ENCODE measurements at regions not wholly inside any gene's neighbourhood (a gene's known extent, or its start where the extent isn't known, plus 50 kb on each side); places are given as distances from the start of the nearest gene placed in this dataset.

GRCh38 chr4:164378361-164378760, 375.6 kb upstream of the SMIM31 start:
- Histone ChIP-seq H3K4me3 (ENCODE audit: low read length in 2 of 2) (no peak overlapping the region), H3K4me1 (ENCODE audit: control insufficient read depth in 2 of 2, insufficient read depth in 2 of 2, low read length in 2 of 2) (no peaks in the 10 kb centered on the region), H3K27me3 (ENCODE audit: control insufficient read depth in 2 of 2, insufficient read depth in 1 of 2, low read length in 1 of 2) (peaks cover 6 to 13% of the 10 kb centered on the region in 2 donors), H3K9me3 (ENCODE audit: control insufficient read depth in 2 of 2, insufficient read depth in 1 of 2, low read length in 1 of 2) (peaks cover 0 to 3% of the 10 kb centered on the region in 2 donors), H3K36me3 (ENCODE audit: control insufficient read depth in 2 of 2, insufficient read depth in 2 of 2, low read length in 1 of 2) (no peaks in the 10 kb centered on the region), H3K27ac (ENCODE audit: low read depth in 1 of 2, low read length in 1 of 2) (no peak overlapping the region)
- WGBS, result 89% methylated on average over 5 of the region's 5 CpGs
- no peak for DNase-seq (ENCODE audit: low read depth in 6 of 9, low spot score in 9 of 9)

DNA sequence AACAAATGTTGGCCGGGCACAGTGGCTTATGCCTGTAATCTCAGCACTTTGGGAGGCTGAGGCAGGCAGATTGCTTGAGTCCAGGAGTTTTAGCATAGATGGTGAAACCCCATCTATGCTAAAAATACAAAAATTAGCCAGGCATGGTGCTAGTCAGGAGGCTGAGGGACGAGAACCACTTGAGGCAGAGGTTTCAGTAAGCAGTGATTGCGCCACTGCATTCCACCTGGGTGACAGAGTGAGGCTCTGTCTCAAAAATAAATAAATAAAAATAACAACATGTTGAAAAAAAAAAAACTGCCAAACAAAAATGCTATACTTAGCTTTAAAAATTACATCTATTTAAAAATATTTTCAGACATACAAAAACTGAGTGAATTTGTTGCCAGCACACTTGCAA, 374.2 kb upstream of the SMIM31 start:
- Histone ChIP-seq H3K27ac (ENCODE audit: low read depth in 1 of 2, low read length in 1 of 2) (no peak overlapping the region), H3K36me3 (ENCODE audit: control insufficient read depth in 2 of 2, insufficient read depth in 2 of 2, low read length in 1 of 2) (no peaks in the 10 kb centered on the region), H3K9me3 (ENCODE audit: control insufficient read depth in 2 of 2, insufficient read depth in 1 of 2, low read length in 1 of 2) (peaks cover 0 to 3% of the 10 kb centered on the region in 2 donors), H3K4me3 (ENCODE audit: low read length in 2 of 2) (no peak overlapping the region), H3K27me3 (ENCODE audit: control insufficient read depth in 2 of 2, insufficient read depth in 1 of 2, low read length in 1 of 2) (peaks cover 12 to 24% of the 10 kb centered on the region in 2 donors), H3K4me1 (ENCODE audit: control insufficient read depth in 2 of 2, insufficient read depth in 2 of 2, low read length in 2 of 2) (no peaks in the 10 kb centered on the region)
- 86% methylated on average over 3 of the region's 3 CpGs for WGBS
- DNase-seq (ENCODE audit: low read depth in 6 of 9, low spot score in 9 of 9), result no peak

DNA sequence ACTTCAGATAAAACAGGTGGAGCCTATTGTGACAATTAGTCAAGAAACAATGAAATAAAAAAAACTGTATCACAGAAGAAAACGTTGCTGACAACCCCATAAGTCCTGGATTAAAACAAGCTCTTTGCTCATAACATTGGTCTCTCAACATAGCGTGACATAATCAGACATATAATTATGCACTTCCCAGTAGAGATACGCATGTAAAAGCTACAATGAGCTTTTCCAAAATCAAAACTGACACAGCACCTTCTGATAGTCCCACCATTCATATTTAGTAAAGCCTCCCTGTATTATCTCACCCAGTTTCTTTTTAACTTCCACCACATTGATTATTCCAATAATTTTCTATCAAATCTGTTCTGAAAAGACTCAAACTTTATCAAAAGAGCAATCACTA, 372.1 kb upstream of the SMIM31 start:
- Histone ChIP-seq H3K9me3 (ENCODE audit: control insufficient read depth in 2 of 2, insufficient read depth in 1 of 2, low read length in 1 of 2) (peaks cover 0 to 3% of the 10 kb centered on the region in 2 donors), H3K4me1 (ENCODE audit: control insufficient read depth in 2 of 2, insufficient read depth in 2 of 2, low read length in 2 of 2) (no peaks in the 10 kb centered on the region), H3K36me3 (ENCODE audit: control insufficient read depth in 2 of 2, insufficient read depth in 2 of 2, low read length in 1 of 2) (no peaks in the 10 kb centered on the region), H3K27me3 (ENCODE audit: control insufficient read depth in 2 of 2, insufficient read depth in 1 of 2, low read length in 1 of 2) (peaks cover 12 to 27% of the 10 kb centered on the region in 2 donors), H3K4me3 (ENCODE audit: low read length in 2 of 2) (no peak overlapping the region), H3K27ac (ENCODE audit: low read depth in 1 of 2, low read length in 1 of 2) (no peak overlapping the region)
- 75% methylated on average over 3 of the region's 3 CpGs for WGBS
- DNase-seq (ENCODE audit: low read depth in 6 of 9, low spot score in 9 of 9), result no peak

- H3K4me3 ChIP-seq (ENCODE audit: low read length in 2 of 2), result no peak overlapping the region
- no peak for DNase-seq (ENCODE audit: low read depth in 6 of 9, low spot score in 9 of 9)
- H3K4me1 ChIP-seq (ENCODE audit: control insufficient read depth in 2 of 2, insufficient read depth in 2 of 2, low read length in 2 of 2), result no peaks in the 10 kb centered on the region
- H3K36me3 ChIP-seq (ENCODE audit: control insufficient read depth in 2 of 2, insufficient read depth in 2 of 2, low read length in 1 of 2), result no peaks in the 10 kb centered on the region
- H3K27ac ChIP-seq (ENCODE audit: low read depth in 1 of 2, low read length in 1 of 2), result no peak overlapping the region
- H3K27me3 ChIP-seq (ENCODE audit: control insufficient read depth in 2 of 2, insufficient read depth in 1 of 2, low read length in 1 of 2), result peaks cover 12 to 27% of the 10 kb centered on the region in 2 donors
- peaks cover 0 to 3% of the 10 kb centered on the region in 2 donors for H3K9me3 ChIP-seq (ENCODE audit: control insufficient read depth in 2 of 2, insufficient read depth in 1 of 2, low read length in 1 of 2)
- 4% methylated on average over 15 of the region's 15 CpGs for WGBS
Observed at GRCh38 chr4:164383058-164383357, 370.9 kb upstream of the SMIM31 start.

GRCh38 chr4:164383358-164384220, 370.3 kb upstream of the SMIM31 start:
- Histone ChIP-seq H3K4me1 (ENCODE audit: control insufficient read depth in 2 of 2, insufficient read depth in 2 of 2, low read length in 2 of 2) (no peaks in the 10 kb centered on the region), H3K27me3 (ENCODE audit: control insufficient read depth in 2 of 2, insufficient read depth in 1 of 2, low read length in 1 of 2) (peaks cover 12 to 27% of the 10 kb centered on the region in 2 donors), H3K4me3 (ENCODE audit: low read length in 2 of 2) (no peak overlapping the region), H3K9me3 (ENCODE audit: control insufficient read depth in 2 of 2, insufficient read depth in 1 of 2, low read length in 1 of 2) (peaks cover 0 to 3% of the 10 kb centered on the region in 2 donors), H3K27ac (ENCODE audit: low read depth in 1 of 2, low read length in 1 of 2) (no peak overlapping the region), H3K36me3 (ENCODE audit: control insufficient read depth in 2 of 2, insufficient read depth in 2 of 2, low read length in 1 of 2) (no peaks in the 10 kb centered on the region)
- 7% methylated on average over 65 of the region's 65 CpGs for WGBS
- DNase-seq (ENCODE audit: low read depth in 6 of 9, low spot score in 9 of 9), result no peak

DNA sequence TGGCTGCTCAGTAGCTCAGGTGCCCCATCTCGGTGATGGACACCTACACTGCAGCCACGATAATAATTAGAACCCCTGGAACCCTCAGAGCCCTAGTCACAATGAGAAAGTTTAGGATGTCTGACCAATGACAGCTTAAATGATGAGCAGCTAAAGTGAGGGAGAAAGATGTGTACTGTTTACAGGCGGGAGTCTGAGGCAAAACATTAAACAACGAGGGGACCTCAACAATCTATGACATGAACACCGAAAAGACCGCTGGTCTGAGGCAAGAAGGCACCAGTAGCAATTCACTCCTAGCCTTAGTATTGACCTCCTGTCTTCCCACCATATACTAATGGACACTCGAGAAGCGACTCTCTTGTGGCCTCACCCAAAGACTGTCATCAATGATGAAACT, 369.5 kb upstream of the SMIM31 start:
- H3K4me1 ChIP-seq (ENCODE audit: control insufficient read depth in 2 of 2, insufficient read depth in 2 of 2, low read length in 2 of 2), result no peaks in the 10 kb centered on the region
- no peak overlapping the region for H3K27ac ChIP-seq (ENCODE audit: low read depth in 1 of 2, low read length in 1 of 2)
- no peak overlapping the region for H3K4me3 ChIP-seq (ENCODE audit: low read length in 2 of 2)
- H3K36me3 ChIP-seq (ENCODE audit: control insufficient read depth in 2 of 2, insufficient read depth in 2 of 2, low read length in 1 of 2), result no peaks in the 10 kb centered on the region
- no peak for DNase-seq (ENCODE audit: low read depth in 6 of 9, low spot score in 9 of 9)
- H3K9me3 ChIP-seq (ENCODE audit: control insufficient read depth in 2 of 2, insufficient read depth in 1 of 2, low read length in 1 of 2), result peaks cover 0 to 3% of the 10 kb centered on the region in 2 donors
- peaks cover 12 to 27% of the 10 kb centered on the region in 2 donors for H3K27me3 ChIP-seq (ENCODE audit: control insufficient read depth in 2 of 2, insufficient read depth in 1 of 2, low read length in 1 of 2)
- 79% methylated on average over 8 of the region's 8 CpGs for WGBS

- no peaks in the 10 kb centered on the region for H3K9me3 ChIP-seq (ENCODE audit: control insufficient read depth in 2 of 2, insufficient read depth in 1 of 2, low read length in 1 of 2)
- no peak overlapping the region for H3K4me3 ChIP-seq (ENCODE audit: low read length in 2 of 2)
- H3K27me3 ChIP-seq (ENCODE audit: control insufficient read depth in 2 of 2, insufficient read depth in 1 of 2, low read length in 1 of 2), result no peaks in the 10 kb centered on the region
- H3K4me1 ChIP-seq (ENCODE audit: control insufficient read depth in 2 of 2, insufficient read depth in 2 of 2, low read length in 2 of 2), result no peaks in the 10 kb centered on the region
- H3K27ac ChIP-seq (ENCODE audit: low read depth in 1 of 2, low read length in 1 of 2), result no peak overlapping the region
- no peaks in the 10 kb centered on the region for H3K36me3 ChIP-seq (ENCODE audit: control insufficient read depth in 2 of 2, insufficient read depth in 2 of 2, low read length in 1 of 2)
- DNase-seq (ENCODE audit: low read depth in 6 of 9, low spot score in 9 of 9), result no peak
- WGBS, result 72% methylated on average over 4 of the region's 4 CpGs
Observed at GRCh38 chr4:164396439-164396838, 357.5 kb upstream of the SMIM31 start.

DNA sequence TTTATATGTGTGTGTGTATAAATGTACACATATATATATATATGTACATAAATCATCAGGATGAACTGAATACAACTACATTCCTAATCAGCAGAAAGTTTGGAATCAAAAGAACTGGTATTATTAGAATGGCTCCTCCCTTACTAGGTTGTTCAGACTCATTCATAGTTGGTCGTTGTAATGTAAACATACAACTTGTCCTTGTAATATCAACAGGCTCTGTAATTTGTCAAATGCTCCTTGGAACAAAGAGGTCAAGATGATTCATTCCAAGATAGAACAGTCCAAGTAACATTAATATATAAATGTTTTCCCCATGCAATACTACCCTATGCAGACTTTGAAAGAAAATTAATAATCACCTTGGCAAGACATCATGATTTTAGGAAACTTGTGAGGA, 351.4 kb upstream of the SMIM31 start:
- Histone ChIP-seq H3K4me3 (ENCODE audit: low read length in 2 of 2) (no peak overlapping the region), H3K27me3 (ENCODE audit: control insufficient read depth in 2 of 2, insufficient read depth in 1 of 2, low read length in 1 of 2) (no peaks in the 10 kb centered on the region), H3K36me3 (ENCODE audit: control insufficient read depth in 2 of 2, insufficient read depth in 2 of 2, low read length in 1 of 2) (no peaks in the 10 kb centered on the region), H3K4me1 (ENCODE audit: control insufficient read depth in 2 of 2, insufficient read depth in 2 of 2, low read length in 2 of 2) (no peaks in the 10 kb centered on the region), H3K27ac (ENCODE audit: low read depth in 1 of 2, low read length in 1 of 2) (no peak overlapping the region), H3K9me3 (ENCODE audit: control insufficient read depth in 2 of 2, insufficient read depth in 1 of 2, low read length in 1 of 2) (no peaks in the 10 kb centered on the region)
- no peak for DNase-seq (ENCODE audit: low read depth in 6 of 9, low spot score in 9 of 9)
- 86% methylated on average over 1 of the region's 1 CpG for WGBS

DNA sequence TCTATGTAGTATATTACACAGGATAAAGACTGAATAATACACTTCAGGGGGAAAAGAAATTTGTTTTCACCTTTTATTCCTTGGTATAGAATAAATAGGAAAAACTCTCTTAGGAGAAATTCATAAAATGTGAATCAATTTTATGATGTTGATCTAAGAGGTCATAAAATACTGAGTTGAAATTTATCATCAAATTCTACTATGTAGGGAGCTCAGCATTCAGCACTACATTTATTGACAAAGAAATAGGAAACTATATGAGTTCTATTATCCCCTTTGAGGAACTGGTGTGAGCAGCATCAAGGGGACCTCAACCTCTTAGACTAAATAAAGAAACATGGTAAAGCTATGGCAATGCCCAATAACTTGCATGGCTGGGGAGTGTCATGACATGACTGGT, 348.2 kb upstream of the SMIM31 start:
- DNase-seq (ENCODE audit: low read depth in 6 of 9, low spot score in 9 of 9), result no peak
- Histone ChIP-seq H3K36me3 (ENCODE audit: control insufficient read depth in 2 of 2, insufficient read depth in 2 of 2, low read length in 1 of 2) (no peaks in the 10 kb centered on the region), H3K4me3 (ENCODE audit: low read length in 2 of 2) (no peak overlapping the region), H3K4me1 (ENCODE audit: control insufficient read depth in 2 of 2, insufficient read depth in 2 of 2, low read length in 2 of 2) (no peaks in the 10 kb centered on the region), H3K9me3 (ENCODE audit: control insufficient read depth in 2 of 2, insufficient read depth in 1 of 2, low read length in 1 of 2) (no peaks in the 10 kb centered on the region), H3K27me3 (ENCODE audit: control insufficient read depth in 2 of 2, insufficient read depth in 1 of 2, low read length in 1 of 2) (no peaks in the 10 kb centered on the region), H3K27ac (ENCODE audit: low read depth in 1 of 2, low read length in 1 of 2) (no peak overlapping the region)

Measured in thymus (tissue), 11 donors.